ENCODE measurements at regions not wholly inside any gene's neighbourhood (a gene's known extent, or its start where the extent isn't known, plus 50 kb on each side); places are given as distances from the start of the nearest gene placed in this dataset.

DNA sequence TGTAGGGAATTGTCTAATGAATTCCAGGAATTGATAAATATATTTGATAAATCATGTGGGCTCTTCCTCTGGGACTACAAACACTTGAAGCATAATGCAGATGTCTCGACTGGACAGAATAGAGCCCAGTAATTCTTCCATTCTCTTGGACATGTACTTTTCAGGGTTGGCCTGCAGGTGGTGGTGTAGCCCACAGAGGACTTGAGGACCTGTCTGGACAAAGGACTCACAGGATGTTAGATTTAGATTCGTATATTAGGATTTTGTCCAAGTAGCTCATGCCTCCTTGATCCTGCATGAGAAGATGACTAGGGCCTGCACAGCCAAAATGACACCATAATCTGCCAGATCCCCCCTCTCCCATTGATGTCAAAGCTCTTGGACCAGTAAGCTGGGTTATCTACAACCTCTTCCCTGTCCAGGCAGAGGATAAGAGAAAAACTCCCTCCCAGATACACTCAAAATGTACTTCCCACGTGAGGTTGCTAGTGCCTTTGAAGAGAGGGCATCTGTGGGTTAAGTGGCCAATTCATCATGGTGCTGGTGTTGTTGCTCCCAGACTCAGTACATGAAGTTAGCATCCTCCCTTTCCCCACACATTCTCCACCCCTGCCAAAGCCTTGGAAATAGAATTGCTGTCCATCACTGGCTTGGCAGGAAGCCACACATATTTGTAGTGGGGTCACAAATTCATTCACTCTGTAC is 88.6 kb upstream of the ZNF280D start:
- no peaks in the 10 kb centered on the region for H3K36me3 Mint-ChIP-seq (ENCODE audit: low read depth)

DNA sequence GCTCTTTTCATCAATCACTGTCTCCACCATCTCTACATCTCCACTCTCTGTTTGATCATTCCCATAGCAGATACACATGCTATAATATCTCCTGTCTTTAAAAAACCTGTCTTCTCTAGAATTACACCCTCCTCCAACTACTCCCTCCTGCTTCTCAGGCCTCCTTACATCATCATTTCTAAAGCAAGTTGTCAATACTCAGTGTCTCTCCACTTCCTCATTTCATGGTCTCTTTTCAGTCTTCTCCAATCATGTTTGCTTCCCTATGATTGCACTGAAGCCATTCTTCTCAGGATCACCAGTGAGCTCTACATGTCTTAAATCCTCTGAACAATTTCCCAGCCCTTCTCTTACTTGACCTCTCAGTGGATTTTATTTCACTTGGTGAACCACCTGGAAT is 87.0 kb upstream of the ZNF280D start:
- Mint-ChIP-seq H3K27me3 (ENCODE audit: insufficient read depth) (peaks cover 5% of the 10 kb centered on the region), H3K4me1 (ENCODE audit: low read depth) (peaks cover 7% of the 10 kb centered on the region), H3K4me3 (no peak overlapping the region), H3K27ac (peak overlapping the region; percentile 15), H3K36me3 (ENCODE audit: low read depth) (no peaks in the 10 kb centered on the region), H3K9me3 (no peaks in the 10 kb centered on the region)
- intact Hi-C loops (cut with micrococcal nuclease): loop anchor here (5.0 to 10.0 kb wide), 3 partner anchors 47 to 724 kb away; no protein-coding TSS in a partner anchor
- DNase-seq (ENCODE audit: low spot score): no peak

More for the DNA sequence above, 88.6 kb upstream of the ZNF280D start:
- intact Hi-C loops (cut with micrococcal nuclease): loop anchor here (1.0 to 10.0 kb wide), 4 partner anchors 45 to 723 kb away; no protein-coding TSS in a partner anchor
- Mint-ChIP-seq H3K4me3 (no peak overlapping the region), H3K27ac (no peak overlapping the region), H3K27me3 (ENCODE audit: insufficient read depth) (peaks cover 7% of the 10 kb centered on the region), H3K4me1 (ENCODE audit: low read depth) (peaks cover 7% of the 10 kb centered on the region), H3K9me3 (no peaks in the 10 kb centered on the region)
- DNase-seq (ENCODE audit: low spot score): peak; percentile 7

DNA sequence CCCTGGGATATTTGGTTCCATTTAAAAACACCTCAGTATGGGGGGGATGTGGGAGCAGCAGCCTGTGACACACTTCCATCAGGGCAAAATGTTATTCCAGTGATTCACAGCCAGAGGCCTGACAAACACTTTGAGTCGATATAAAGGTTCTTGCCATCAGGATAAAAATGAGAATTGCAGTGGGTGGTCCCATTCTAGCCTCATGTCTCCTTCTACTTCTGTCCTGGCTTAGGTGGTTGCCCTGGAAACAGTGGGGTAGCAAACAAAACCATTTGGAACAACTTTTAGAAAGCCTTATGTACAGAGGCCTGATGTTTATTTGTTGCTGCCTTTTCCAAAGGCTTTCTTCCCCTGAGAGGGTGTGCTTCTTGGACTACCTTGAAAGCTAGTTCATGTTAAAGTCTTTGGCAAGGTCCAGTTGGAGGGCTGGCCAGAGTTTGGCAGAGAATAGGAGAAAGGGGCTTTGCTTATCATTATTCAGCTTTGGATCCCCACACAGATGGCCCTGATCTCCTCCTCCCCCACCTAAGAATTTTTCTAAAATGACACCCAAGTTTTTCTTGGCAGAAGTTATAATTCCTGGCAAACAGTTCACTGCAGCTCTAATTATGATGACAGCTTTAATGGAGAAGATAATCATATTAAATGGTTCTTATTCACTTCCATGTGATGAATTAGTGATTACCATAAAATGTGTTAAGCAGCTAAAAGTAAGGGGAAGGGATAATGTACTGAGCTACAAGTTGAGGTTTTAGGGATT is 84.2 kb upstream of the ZNF280D start:
- peaks cover 14% of the 10 kb centered on the region for H3K4me1 Mint-ChIP-seq (ENCODE audit: low read depth)
- no peak for DNase-seq (ENCODE audit: low spot score)
- H3K4me3 Mint-ChIP-seq: no peak overlapping the region
- no peaks in the 10 kb centered on the region for H3K9me3 Mint-ChIP-seq
- no peaks in the 10 kb centered on the region for H3K36me3 Mint-ChIP-seq (ENCODE audit: low read depth)
- H3K27me3 Mint-ChIP-seq (ENCODE audit: insufficient read depth): no peaks in the 10 kb centered on the region
- intact Hi-C loops (cut with micrococcal nuclease): no loop called here
- H3K27ac Mint-ChIP-seq: no peak overlapping the region

DNA sequence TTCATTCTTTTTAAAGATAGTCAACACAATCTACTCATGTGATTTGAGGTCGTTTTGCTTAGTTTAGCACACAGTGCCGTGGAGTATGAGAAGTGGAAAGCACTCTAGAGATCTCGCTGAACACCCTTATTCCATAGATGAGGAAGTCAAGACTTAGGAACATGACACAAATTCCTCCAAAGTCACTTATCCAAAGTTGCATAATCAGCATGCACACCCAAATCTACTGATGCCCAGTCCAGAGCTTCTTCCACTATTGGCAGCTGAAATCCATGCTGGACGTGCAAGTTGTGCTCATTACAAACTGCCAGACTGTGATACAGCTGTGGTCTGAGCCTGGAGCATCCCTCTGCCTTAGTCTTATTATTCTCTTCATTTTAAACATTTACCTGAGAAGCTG is 83.5 kb upstream of the ZNF280D start:
- intact Hi-C loops (cut with micrococcal nuclease): no loop called here
- Mint-ChIP-seq H3K27me3 (ENCODE audit: insufficient read depth) (no peaks in the 10 kb centered on the region), H3K9me3 (no peaks in the 10 kb centered on the region), H3K27ac (no peak overlapping the region), H3K4me1 (ENCODE audit: low read depth) (peaks cover 14% of the 10 kb centered on the region), H3K36me3 (ENCODE audit: low read depth) (no peaks in the 10 kb centered on the region), H3K4me3 (no peak overlapping the region)
- DNase-seq (ENCODE audit: low spot score): no peak

DNA sequence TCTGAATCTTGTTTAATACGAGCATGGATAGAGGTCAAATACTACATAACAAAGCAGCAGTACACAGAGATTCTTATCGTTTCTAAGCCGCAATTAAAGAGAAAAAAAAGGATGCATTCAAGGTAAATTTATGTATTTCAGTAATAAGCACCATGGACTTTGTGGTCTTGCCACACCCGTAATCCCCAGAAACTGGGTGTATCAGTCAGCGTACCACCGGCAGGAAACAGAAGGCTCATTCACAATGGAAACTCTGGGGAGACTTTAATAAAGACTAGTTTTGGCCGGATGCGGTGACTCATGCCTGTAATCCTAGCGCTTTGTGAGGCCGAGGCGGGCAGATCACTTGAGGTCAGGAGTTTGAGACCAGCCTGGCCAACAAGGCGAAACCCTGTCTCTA is 81.9 kb upstream of the ZNF280D start:
- H3K27me3 Mint-ChIP-seq (ENCODE audit: insufficient read depth): no peaks in the 10 kb centered on the region

DNA sequence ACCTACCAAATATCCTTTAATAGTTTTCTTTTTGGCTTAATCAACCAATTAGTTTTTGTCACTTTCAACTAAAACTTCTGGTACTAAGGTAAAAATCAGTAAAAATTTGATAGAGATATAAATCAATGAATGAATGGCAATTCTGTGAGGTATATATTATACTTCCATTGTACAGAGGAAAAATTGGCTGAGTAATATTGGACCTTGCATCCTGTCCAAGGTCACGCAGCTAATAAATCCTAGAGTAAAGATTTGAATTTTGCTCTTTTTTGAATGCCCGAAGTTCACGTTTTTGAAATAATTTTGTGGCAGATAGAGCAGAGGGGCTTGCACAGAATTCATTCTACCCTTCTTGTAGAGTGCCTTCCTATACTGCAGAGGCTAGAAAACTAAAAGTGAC is 81.1 kb upstream of the ZNF280D start:
- DNase-seq (ENCODE audit: low spot score): no peak
- Mint-ChIP-seq H3K27me3 (ENCODE audit: insufficient read depth) (no peaks in the 10 kb centered on the region), H3K9me3 (peaks cover 11% of the 10 kb centered on the region), H3K4me1 (ENCODE audit: low read depth) (peaks cover 7% of the 10 kb centered on the region), H3K4me3 (no peak overlapping the region), H3K36me3 (ENCODE audit: low read depth) (no peaks in the 10 kb centered on the region), H3K27ac (no peak overlapping the region)
- intact Hi-C loops (cut with micrococcal nuclease): no loop called here

More for the DNA sequence above, 81.9 kb upstream of the ZNF280D start:
- Mint-ChIP-seq H3K4me3 (no peak overlapping the region), H3K9me3 (peaks cover 8% of the 10 kb centered on the region), H3K36me3 (ENCODE audit: low read depth) (no peaks in the 10 kb centered on the region), H3K27ac (no peak overlapping the region), H3K4me1 (ENCODE audit: low read depth) (peaks cover 10% of the 10 kb centered on the region)
- intact Hi-C loops (cut with micrococcal nuclease): no loop called here
- DNase-seq (ENCODE audit: low spot score): no peak

DNA sequence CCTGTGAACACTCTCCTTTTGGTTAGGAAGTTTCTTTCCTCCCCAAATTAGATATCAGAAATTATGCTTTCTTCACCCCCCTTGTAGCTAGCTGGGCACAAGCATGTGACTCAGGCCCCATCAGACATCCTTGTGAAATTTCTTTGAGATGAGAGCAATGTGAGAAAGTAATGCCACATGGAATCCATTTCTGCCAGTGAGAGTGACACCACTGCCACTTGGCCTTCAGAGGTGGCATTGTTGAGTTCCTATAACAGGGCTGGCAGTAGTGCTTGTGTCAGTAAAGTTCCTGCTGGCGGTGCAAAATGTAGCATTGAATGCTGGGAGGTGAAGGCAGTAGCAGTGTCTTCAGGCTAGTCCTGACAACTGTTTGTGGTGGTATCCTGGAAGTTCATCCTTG is 80.7 kb upstream of the ZNF280D start:
- Mint-ChIP-seq H3K4me1 (ENCODE audit: low read depth) (peaks cover 7% of the 10 kb centered on the region), H3K27me3 (ENCODE audit: insufficient read depth) (no peaks in the 10 kb centered on the region), H3K36me3 (ENCODE audit: low read depth) (no peaks in the 10 kb centered on the region), H3K27ac (no peak overlapping the region), H3K9me3 (peaks cover 15% of the 10 kb centered on the region), H3K4me3 (no peak overlapping the region)
- no peak for DNase-seq (ENCODE audit: low spot score)
- intact Hi-C loops (cut with micrococcal nuclease): no loop called here

DNA sequence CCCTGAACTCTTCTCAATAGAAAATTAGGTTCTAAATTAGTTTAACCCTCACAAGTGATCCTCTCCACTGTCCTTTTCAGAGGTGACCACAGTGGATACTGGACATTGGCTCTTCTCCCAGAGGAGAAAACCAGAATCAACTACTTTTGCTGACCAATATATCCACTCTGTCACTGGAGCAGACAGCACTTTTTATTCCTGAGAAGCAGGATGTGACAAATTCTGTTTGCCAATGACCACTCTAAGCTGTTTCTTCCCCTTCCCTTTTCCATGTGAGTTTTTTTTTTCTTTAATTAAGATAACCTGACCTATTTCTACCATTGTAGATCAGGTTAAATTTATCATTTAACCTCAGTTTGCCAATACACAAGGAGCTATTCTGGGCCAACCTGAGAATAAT is 79.7 kb upstream of the ZNF280D start:
- no peaks in the 10 kb centered on the region for H3K27me3 Mint-ChIP-seq (ENCODE audit: insufficient read depth)
- H3K4me3 Mint-ChIP-seq: no peak overlapping the region
- H3K9me3 Mint-ChIP-seq: peaks cover 25% of the 10 kb centered on the region
- H3K4me1 Mint-ChIP-seq (ENCODE audit: low read depth): peaks cover 7% of the 10 kb centered on the region
- DNase-seq (ENCODE audit: low spot score): no peak
- no peak overlapping the region for H3K27ac Mint-ChIP-seq
- H3K36me3 Mint-ChIP-seq (ENCODE audit: low read depth): no peaks in the 10 kb centered on the region
- intact Hi-C loops (cut with micrococcal nuclease): no loop called here

DNA sequence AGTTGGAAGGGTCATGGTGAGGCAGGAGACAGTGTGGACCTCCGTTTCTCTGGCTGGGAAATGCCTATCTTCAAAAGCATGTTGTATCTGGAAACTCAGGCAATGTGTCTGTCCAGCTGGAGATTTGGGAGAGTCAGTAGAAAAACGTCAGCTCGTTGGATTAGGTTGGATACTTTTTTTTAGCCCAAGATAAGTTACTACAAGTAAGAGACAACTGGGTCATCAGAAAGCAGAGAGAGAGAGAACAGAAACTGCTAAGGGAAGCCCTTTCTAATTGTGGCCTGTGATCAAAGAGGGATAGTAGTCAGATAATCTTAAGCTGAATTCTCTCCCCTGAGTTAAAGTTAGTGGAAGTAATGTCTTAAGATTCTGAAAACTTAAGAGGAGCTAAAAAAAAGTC is 78.9 kb upstream of the ZNF280D start:
- Mint-ChIP-seq H3K36me3 (ENCODE audit: low read depth) (no peaks in the 10 kb centered on the region), H3K9me3 (peaks cover 30% of the 10 kb centered on the region), H3K4me1 (ENCODE audit: low read depth) (peaks cover 7% of the 10 kb centered on the region), H3K27ac (no peak overlapping the region), H3K4me3 (no peak overlapping the region), H3K27me3 (ENCODE audit: insufficient read depth) (no peaks in the 10 kb centered on the region)
- intact Hi-C loops (cut with micrococcal nuclease): no loop called here
- DNase-seq (ENCODE audit: low spot score): no peak

DNA sequence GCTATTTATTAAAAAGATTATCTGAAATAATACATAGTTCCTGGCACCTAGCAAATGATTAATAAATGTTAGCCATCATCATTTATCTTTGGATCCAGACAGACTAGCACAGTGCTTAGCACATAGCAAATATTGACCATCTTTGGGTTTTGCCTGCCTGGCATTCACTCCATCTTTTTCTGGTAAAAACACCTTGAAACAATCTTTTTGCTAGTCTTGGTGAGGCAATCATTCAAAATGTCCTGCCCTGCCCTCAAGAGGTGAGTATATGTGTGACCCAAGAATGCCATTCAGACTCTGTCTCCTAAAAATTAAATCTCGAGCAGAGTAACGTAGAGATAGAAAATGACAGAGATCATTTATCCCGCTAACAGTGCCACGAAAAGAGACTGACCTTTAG is 78.3 kb upstream of the ZNF280D start:
- intact Hi-C loops (cut with micrococcal nuclease): no loop called here
- H3K4me1 Mint-ChIP-seq (ENCODE audit: low read depth): peaks cover 7% of the 10 kb centered on the region
- H3K27me3 Mint-ChIP-seq (ENCODE audit: insufficient read depth): no peaks in the 10 kb centered on the region
- DNase-seq (ENCODE audit: low spot score): no peak
- H3K27ac Mint-ChIP-seq: no peak overlapping the region
- H3K4me3 Mint-ChIP-seq: no peak overlapping the region
- peaks cover 34% of the 10 kb centered on the region for H3K9me3 Mint-ChIP-seq
- H3K36me3 Mint-ChIP-seq (ENCODE audit: low read depth): no peaks in the 10 kb centered on the region

DNA sequence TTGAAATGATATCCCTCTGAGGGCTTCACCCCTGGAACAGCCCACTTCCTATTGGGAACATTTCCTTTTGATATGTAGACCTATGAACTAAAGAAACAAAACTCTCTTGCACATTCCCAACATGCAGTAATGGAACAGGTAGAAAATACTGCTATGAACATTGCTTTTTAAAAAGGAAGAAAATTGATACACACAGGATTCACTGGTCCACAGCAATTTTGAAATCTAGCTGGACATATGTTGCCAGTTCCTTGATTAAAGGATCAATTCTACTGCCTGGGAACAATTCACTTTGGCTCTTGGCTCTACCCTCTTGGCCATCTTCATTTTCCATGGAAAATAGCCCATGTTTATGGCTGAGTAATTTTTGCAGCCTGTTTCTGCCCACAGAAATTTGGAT is 74.9 kb upstream of the ZNF280D start:
- H3K9me3 Mint-ChIP-seq: peaks cover 37% of the 10 kb centered on the region
- intact Hi-C loops (cut with micrococcal nuclease): loop anchor here (5.0 kb wide), 1 partner anchor 41 kb away; no protein-coding TSS in a partner anchor

DNA sequence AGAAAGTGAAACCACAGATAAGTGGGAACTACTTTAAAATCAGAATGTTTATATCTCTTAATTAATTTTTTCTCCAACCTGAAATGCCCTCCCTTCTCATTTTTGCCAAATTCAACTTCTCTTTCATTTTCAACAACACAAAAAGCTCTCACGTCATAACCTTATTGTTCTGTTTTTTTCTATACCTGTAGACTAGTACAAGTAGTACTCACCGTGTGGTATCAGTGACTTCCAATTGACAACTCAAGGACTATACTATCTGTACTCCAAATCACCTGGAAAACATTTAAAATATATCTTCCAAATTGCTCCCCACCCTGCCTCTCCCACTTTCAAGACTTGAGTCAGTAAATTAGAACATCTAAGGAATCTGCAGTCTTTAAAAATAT is 72.8 kb upstream of the ZNF280D start:
- intact Hi-C loops (cut with micrococcal nuclease): loop anchor here (5.0 kb wide), 1 partner anchor 39 kb away; no protein-coding TSS in a partner anchor
- Mint-ChIP-seq H3K9me3 (peaks cover 37% of the 10 kb centered on the region), H3K27me3 (ENCODE audit: insufficient read depth) (peaks cover 3% of the 10 kb centered on the region)

More for the DNA sequence above, 74.9 kb upstream of the ZNF280D start:
- no peaks in the 10 kb centered on the region for H3K36me3 Mint-ChIP-seq (ENCODE audit: low read depth)
- H3K4me1 Mint-ChIP-seq (ENCODE audit: low read depth): no peaks in the 10 kb centered on the region
- DNase-seq (ENCODE audit: low spot score): no peak
- H3K4me3 Mint-ChIP-seq: no peak overlapping the region
- no peak overlapping the region for H3K27ac Mint-ChIP-seq
- H3K27me3 Mint-ChIP-seq (ENCODE audit: insufficient read depth): no peaks in the 10 kb centered on the region

DNA sequence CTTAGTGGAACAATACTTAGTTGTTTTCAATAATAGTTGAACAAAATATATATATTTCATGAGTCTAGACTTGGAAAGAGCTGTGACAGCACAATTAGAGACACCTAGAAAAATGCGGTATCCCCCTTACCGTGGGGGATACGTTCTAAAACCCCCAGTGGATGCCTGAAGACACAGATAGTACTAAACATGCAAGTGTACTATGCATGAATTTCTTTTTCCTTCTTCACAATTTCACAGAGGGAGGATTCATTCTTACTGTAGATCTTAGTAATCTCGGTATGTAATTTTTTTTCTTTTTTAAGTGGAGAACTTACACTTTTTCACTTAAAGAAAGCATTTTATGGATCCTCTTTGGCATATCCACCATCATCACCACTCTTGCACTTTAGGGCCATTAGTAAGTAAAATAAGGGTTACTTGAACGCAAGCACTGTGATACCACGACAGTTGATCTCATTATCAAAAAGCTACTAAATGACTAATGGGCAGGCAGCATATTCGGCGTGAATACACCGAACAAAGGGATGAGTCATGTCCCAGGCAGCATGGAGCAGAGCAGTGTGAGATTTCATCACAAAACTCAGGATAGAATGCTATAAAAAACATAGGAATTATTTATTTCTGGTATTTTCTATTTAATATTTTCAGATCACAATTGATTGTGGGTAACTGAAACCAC is 72.3 kb upstream of the ZNF280D start:
- Mint-ChIP-seq H3K27me3 (ENCODE audit: insufficient read depth) (peaks cover 3% of the 10 kb centered on the region), H3K4me3 (no peak overlapping the region), H3K4me1 (ENCODE audit: low read depth) (no peaks in the 10 kb centered on the region), H3K27ac (peak overlapping the region; percentile 5), H3K9me3 (peaks cover 31% of the 10 kb centered on the region), H3K36me3 (ENCODE audit: low read depth) (no peaks in the 10 kb centered on the region)
- no peak for DNase-seq (ENCODE audit: low spot score)
- intact Hi-C loops (cut with micrococcal nuclease): loop anchor here (1.0 to 5.0 kb wide), 2 partner anchors 18 to 38 kb away; no protein-coding TSS in a partner anchor

More for the DNA sequence above, 72.8 kb upstream of the ZNF280D start:
- Mint-ChIP-seq H3K36me3 (ENCODE audit: low read depth) (no peaks in the 10 kb centered on the region), H3K27ac (no peak overlapping the region), H3K4me1 (ENCODE audit: low read depth) (no peaks in the 10 kb centered on the region), H3K4me3 (no peak overlapping the region)
- no peak for DNase-seq (ENCODE audit: low spot score)

Data from activated T-helper 1 cell treated with anti-CD3 and anti-CD28 coated beads, Interleukin-12 subunit alpha, Interleukin-12 subunit beta, Interleukin-2, Interleukin-4 antibody, amounts not matched to agents 30 ng/mL and 10 ng/mL and 1 ng/mL, durations not matched to agents 14 hours and 24 hours and 36 hours (primary cell).